ENCODE measurements at regions not wholly inside any gene's neighbourhood (a gene's known extent, or its start where the extent isn't known, plus 50 kb on each side); places are given as distances from the start of the nearest gene placed in this dataset.

DNA sequence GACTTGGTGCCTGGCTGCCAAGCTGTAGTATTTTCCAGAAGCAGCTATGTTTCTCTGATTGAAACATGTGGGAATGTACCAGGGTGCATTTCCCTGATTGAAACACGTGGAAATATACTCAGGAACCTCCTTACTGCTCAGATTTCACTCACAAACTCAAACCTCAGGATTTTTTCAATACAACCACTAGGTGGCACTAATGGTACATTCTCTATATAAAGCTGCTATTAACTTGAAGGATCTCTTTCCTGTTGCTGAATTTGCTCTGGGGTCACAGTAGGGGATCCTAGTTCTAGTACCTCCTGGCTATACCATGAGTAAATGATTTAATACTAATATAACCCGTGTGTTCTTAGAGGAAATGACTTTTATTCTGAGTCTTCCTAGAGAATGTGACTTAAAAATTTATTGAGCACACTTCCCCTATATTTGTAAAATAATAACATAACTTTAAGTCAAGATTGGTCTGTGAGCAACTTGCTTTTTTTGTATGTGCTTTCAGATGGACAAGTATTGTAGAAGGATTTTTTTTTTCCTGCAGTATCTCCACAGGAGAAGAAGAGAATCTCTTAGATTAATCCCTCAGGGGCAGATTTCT lies 173.8 kb upstream of the MIS18BP1 start:
- TF ChIP-seq EP300 (IDR thresholded peaks at IDR 0.05; ENCODE audit: borderline replicate concordance) (no peak), TAF1 (IDR thresholded peaks at IDR 0.05; ENCODE audit: low read depth) (no peak), CEBPB (IDR thresholded peaks at IDR 0.05) (no peak)
